Naive thymus-derived CD4-positive, alpha-beta T cell (primary cell): ENCODE measurements at regions not wholly inside any gene's neighbourhood (a gene's known extent, or its start where the extent isn't known, plus 50 kb on each side); places are given as distances from the start of the nearest gene placed in this dataset.

Experiments
- ATAC-seq: fragments of 150-1000 bp; cut with Tn5 transposase; 2 replicates; pipeline ENCODE4 v1.10.0; 2021; ENCODE audit warnings: mild to moderate bottlenecking, moderate library complexity
- CTCF ChIA-PET: fragments of 350-600 bp; sonication (Branson Sonifier 250); formaldehyde crosslinking; loops from one replicate; lab custom pipeline; 2021; ENCODE audit warnings: antibody characterized with exemption; lab: Charles Lee
- POLR2A ChIA-PET: fragments of 350-600 bp; sonication (Branson Sonifier 250); formaldehyde crosslinking; loops from one replicate; lab custom pipeline; 2021; ENCODE audit warnings: antibody characterized with exemption, inconsistent platforms; lab: Charles Lee
- DNase-seq, 9 donors: peaks; one replicate each; pipeline versions ENCODE4 v3.0.0 to v3.0.0-alpha.2; 2020 to 2022; ENCODE audit warnings: mixed read lengths in 1 of 9
- H3K27ac ChIP-seq: one replicate; pipeline ENCODE4 v1.7.0; 2013; ENCODE audit warnings: mild to moderate bottlenecking, low read depth, low read length, moderate library complexity
- H3K27me3 ChIP-seq, 2 donors: one replicate each; pipeline ENCODE4 v1.7.0; 2013; ENCODE audit warnings: low read length in 2 of 2, mild to moderate bottlenecking in 2 of 2, moderate library complexity in 2 of 2; ENCODE audit not compliant: control insufficient read depth in 2 of 2, insufficient read depth in 2 of 2
- H3K36me3 ChIP-seq, 3 experiments: 1 replicate in 2 of 3; 2 replicates in 1 of 3; pipeline ENCODE4 v1.7.0; 2013; ENCODE audit warnings: low read length in 3 of 3, mild to moderate bottlenecking in 3 of 3, moderate library complexity in 1 of 3; ENCODE audit not compliant: insufficient read depth in 3 of 3, control insufficient read depth in 2 of 3
- H3K4me1 ChIP-seq, 2 donors: one replicate each; pipeline ENCODE4 v1.7.0; 2013; ENCODE audit warnings: low read length in 2 of 2, mild to moderate bottlenecking in 2 of 2, moderate library complexity in 1 of 2; ENCODE audit not compliant: control insufficient read depth in 2 of 2, insufficient read depth in 2 of 2
- H3K4me3 ChIP-seq: 2 replicates; pipeline ENCODE4 v1.7.0; 2013; ENCODE audit warnings: mild to moderate bottlenecking, low read length
- H3K9me3 ChIP-seq, 3 experiments: 1 replicate in 2 of 3; 2 replicates in 1 of 3; pipeline ENCODE4 v1.7.0; 2013; ENCODE audit warnings: low read length in 3 of 3; ENCODE audit not compliant: control insufficient read depth in 2 of 3
- H3K27ac Mint-ChIP-seq, 9 donors: one replicate each; pipeline ENCODE4 v1.8.0; 2020 to 2022; ENCODE audit warnings: mixed read lengths in 9 of 9, mild to moderate bottlenecking in 8 of 9, moderate library complexity in 5 of 9, inconsistent platforms in 2 of 9
- H3K27me3 Mint-ChIP-seq, 5 donors: one replicate each; pipeline ENCODE4 v1.8.0; 2021 to 2022; ENCODE audit warnings: mixed read lengths in 5 of 5, mild to moderate bottlenecking in 1 of 5
- H3K36me3 Mint-ChIP-seq, 5 donors: one replicate each; pipeline ENCODE4 v1.8.0; 2020 to 2022; ENCODE audit warnings: mixed read lengths in 5 of 5, mild to moderate bottlenecking in 3 of 5, inconsistent platforms in 1 of 5
- H3K4me1 Mint-ChIP-seq, 7 donors: one replicate each; pipeline ENCODE4 v1.8.0; 2020 to 2022; ENCODE audit warnings: mixed read lengths in 7 of 7, mild to moderate bottlenecking in 3 of 7, inconsistent platforms in 1 of 7
- H3K4me3 Mint-ChIP-seq, 10 donors: one replicate each; pipeline ENCODE4 v1.8.0; 2020 to 2022; ENCODE audit warnings: mild to moderate bottlenecking in 10 of 10, mixed read lengths in 10 of 10, moderate library complexity in 6 of 10, inconsistent platforms in 2 of 10
- H3K9me3 Mint-ChIP-seq, 11 donors: one replicate each; pipeline ENCODE4 v1.8.0; 2020 to 2022; ENCODE audit warnings: mixed read lengths in 11 of 11, mild to moderate bottlenecking in 4 of 11, inconsistent platforms in 1 of 11, moderate library complexity in 1 of 11
- intact Hi-C, 2 donors: fragments of 100-400 bp; cut with micrococcal nuclease; formaldehyde crosslinking; loops; one replicate each; pipeline ENCODE4 v1.15.1; 2023

GRCh38 chr5:124522992-124523391 is 223.4 kb downstream of the ZNF608 start:
- Mint-ChIP-seq H3K9me3 (peaks cover 0 to 10% (median 0%) of the 10 kb centered on the region in 11 donors), H3K36me3 (peaks cover 0 to 5% (median 0%) of the 10 kb centered on the region in 5 donors), H3K27ac (no peak overlapping the region), H3K4me1 (peaks cover 0 to 2% (median 0%) of the 10 kb centered on the region in 7 donors), H3K4me3 (no peak overlapping the region), H3K27me3 (peaks cover 0 to 12% (median 0%) of the 10 kb centered on the region in 5 donors)
- Histone ChIP-seq H3K36me3 (no peaks in the 10 kb centered on the region), H3K4me1 (no peaks in the 10 kb centered on the region), H3K4me3 (no peak overlapping the region), H3K9me3 (no peaks in the 10 kb centered on the region), H3K27ac (no peak overlapping the region), H3K27me3 (no peaks in the 10 kb centered on the region)
- ChIA-PET POLR2A (no interaction called here), CTCF (no interaction called here)
- DNase-seq (no peak), ATAC-seq (no peak)
- intact Hi-C loops, result no loop called here

GRCh38 chr5:124521461-124522230 is 224.8 kb downstream of the ZNF608 start:
- peaks cover 0 to 10% (median 0%) of the 10 kb centered on the region in 11 donors for H3K9me3 Mint-ChIP-seq
- CTCF ChIA-PET, result no interaction called here
- intact Hi-C loops, result no loop called here
- H3K27me3 ChIP-seq, result no peaks in the 10 kb centered on the region
- H3K27ac ChIP-seq, result no peak overlapping the region
- no peaks in the 10 kb centered on the region for H3K4me1 ChIP-seq
- peaks cover 0 to 5% (median 0%) of the 10 kb centered on the region in 5 donors for H3K36me3 Mint-ChIP-seq
- H3K27ac Mint-ChIP-seq, result no peak overlapping the region
- H3K4me3 Mint-ChIP-seq, result no peak overlapping the region
- no peaks in the 10 kb centered on the region for H3K9me3 ChIP-seq
- POLR2A ChIA-PET, result no interaction called here
- ATAC-seq (no peak), DNase-seq (no peak)
- peaks cover 0 to 12% (median 0%) of the 10 kb centered on the region in 5 donors for H3K27me3 Mint-ChIP-seq
- no peak overlapping the region for H3K4me3 ChIP-seq
- H3K4me1 Mint-ChIP-seq, result peaks cover 0 to 2% (median 0%) of the 10 kb centered on the region in 7 donors
- no peaks in the 10 kb centered on the region for H3K36me3 ChIP-seq

- peaks cover 0 to 2% (median 0%) of the 10 kb centered on the region in 7 donors for H3K4me1 Mint-ChIP-seq
- intact Hi-C loops, result no loop called here
- H3K4me3 Mint-ChIP-seq, result no peak overlapping the region
- Histone ChIP-seq H3K9me3 (no peaks in the 10 kb centered on the region), H3K4me3 (no peak overlapping the region), H3K27ac (no peak overlapping the region), H3K4me1 (no peaks in the 10 kb centered on the region), H3K27me3 (no peaks in the 10 kb centered on the region), H3K36me3 (no peaks in the 10 kb centered on the region)
- no peak overlapping the region for H3K27ac Mint-ChIP-seq
- POLR2A ChIA-PET, result no interaction called here
- peaks cover 0 to 4% (median 0%) of the 10 kb centered on the region in 11 donors for H3K9me3 Mint-ChIP-seq
- CTCF ChIA-PET, result interaction anchor here (0.6 to 0.8 kb wide), 2 partner anchors 138 to 698 kb away, joined by 3 read pairs; no protein-coding TSS in a partner anchor
- no peak for ATAC-seq
- no peaks in the 10 kb centered on the region for H3K36me3 Mint-ChIP-seq
- peaks cover 0 to 7% (median 0%) of the 10 kb centered on the region in 5 donors for H3K27me3 Mint-ChIP-seq
- DNase-seq, result no peak
Measured at GRCh38 chr5:124519396-124519795, 227.0 kb downstream of the ZNF608 start.

- Mint-ChIP-seq H3K27me3 (peaks cover 0 to 7% (median 0%) of the 10 kb centered on the region in 5 donors), H3K36me3 (no peaks in the 10 kb centered on the region), H3K9me3 (peaks cover 0 to 4% (median 0%) of the 10 kb centered on the region in 11 donors)
Measured at GRCh38 chr5:124516567-124516966, 229.9 kb downstream of the ZNF608 start.

GRCh38 chr5:124515497-124516245 is 230.8 kb downstream of the ZNF608 start:
- intact Hi-C loops, result no loop called here
- Mint-ChIP-seq H3K9me3 (peaks cover 0 to 4% (median 0%) of the 10 kb centered on the region in 11 donors), H3K27ac (no peak overlapping the region), H3K27me3 (peaks cover 0 to 15% (median 0%) of the 10 kb centered on the region in 5 donors), H3K4me3 (no peak overlapping the region), H3K4me1 (peaks cover 0 to 2% (median 0%) of the 10 kb centered on the region in 7 donors), H3K36me3 (no peaks in the 10 kb centered on the region)
- no peaks in the 10 kb centered on the region for H3K36me3 ChIP-seq
- POLR2A ChIA-PET, result no interaction called here
- DNase-seq, result no peak
- no peak overlapping the region for H3K27ac ChIP-seq
- ATAC-seq, result no peak
- no peak overlapping the region for H3K4me3 ChIP-seq
- H3K9me3 ChIP-seq, result no peaks in the 10 kb centered on the region
- CTCF ChIA-PET, result no interaction called here
- H3K27me3 ChIP-seq, result no peaks in the 10 kb centered on the region
- no peaks in the 10 kb centered on the region for H3K4me1 ChIP-seq

More at GRCh38 chr5:124516567-124516966, 229.9 kb downstream of the ZNF608 start:
- H3K4me3 ChIP-seq, result no peak overlapping the region
- DNase-seq (no peak), ATAC-seq (no peak)
- no peak overlapping the region for H3K27ac Mint-ChIP-seq
- no peak overlapping the region for H3K27ac ChIP-seq
- no peaks in the 10 kb centered on the region for H3K27me3 ChIP-seq
- no peaks in the 10 kb centered on the region for H3K4me1 ChIP-seq
- intact Hi-C loops, result no loop called here
- H3K36me3 ChIP-seq, result no peaks in the 10 kb centered on the region
- ChIA-PET CTCF (no interaction called here), POLR2A (no interaction called here)
- peaks cover 0 to 2% (median 0%) of the 10 kb centered on the region in 7 donors for H3K4me1 Mint-ChIP-seq
- H3K4me3 Mint-ChIP-seq, result no peak overlapping the region
- H3K9me3 ChIP-seq, result no peaks in the 10 kb centered on the region

GRCh38 chr5:124514956-124515355 is 231.5 kb downstream of the ZNF608 start:
- H3K9me3 ChIP-seq, result no peaks in the 10 kb centered on the region
- CTCF ChIA-PET, result no interaction called here
- ATAC-seq, result no peak
- Mint-ChIP-seq H3K9me3 (peaks cover 0 to 4% (median 0%) of the 10 kb centered on the region in 11 donors), H3K4me1 (peaks cover 0 to 2% (median 0%) of the 10 kb centered on the region in 7 donors), H3K36me3 (no peaks in the 10 kb centered on the region), H3K27ac (no peak overlapping the region), H3K4me3 (no peak overlapping the region), H3K27me3 (peaks cover 0 to 14% (median 0%) of the 10 kb centered on the region in 5 donors)
- no peak overlapping the region for H3K27ac ChIP-seq
- H3K4me1 ChIP-seq, result no peaks in the 10 kb centered on the region
- POLR2A ChIA-PET, result no interaction called here
- no peak for DNase-seq
- intact Hi-C loops, result no loop called here
- H3K27me3 ChIP-seq, result no peaks in the 10 kb centered on the region
- H3K36me3 ChIP-seq, result no peaks in the 10 kb centered on the region
- no peak overlapping the region for H3K4me3 ChIP-seq
